22Rv1 (cell line): ENCODE measurements at regions not wholly inside any gene's neighbourhood (a gene's known extent, or its start where the extent isn't known, plus 50 kb on each side); places are given as distances from the start of the nearest gene placed in this dataset.

Source experiments
- H3K27ac ChIP-seq: fragments of 450-650 bp; 2 replicates; pipeline ENCODE4 v1.5.1; 2017
- ZFX ChIP-seq: fragments of 450-650 bp; IDR thresholded peaks from 2 replicates; pipeline ENCODE4 v1.6.1; 2017; ENCODE audit warnings: antibody characterized with exemption, borderline replicate concordance
- TF ChIP-seq, protein P1 (sequence below): fragments of 450-650 bp; IDR thresholded peaks from 2 replicates; pipeline ENCODE4 v1.5.1; 2017; ENCODE audit warnings: mild to moderate bottlenecking

DNA sequence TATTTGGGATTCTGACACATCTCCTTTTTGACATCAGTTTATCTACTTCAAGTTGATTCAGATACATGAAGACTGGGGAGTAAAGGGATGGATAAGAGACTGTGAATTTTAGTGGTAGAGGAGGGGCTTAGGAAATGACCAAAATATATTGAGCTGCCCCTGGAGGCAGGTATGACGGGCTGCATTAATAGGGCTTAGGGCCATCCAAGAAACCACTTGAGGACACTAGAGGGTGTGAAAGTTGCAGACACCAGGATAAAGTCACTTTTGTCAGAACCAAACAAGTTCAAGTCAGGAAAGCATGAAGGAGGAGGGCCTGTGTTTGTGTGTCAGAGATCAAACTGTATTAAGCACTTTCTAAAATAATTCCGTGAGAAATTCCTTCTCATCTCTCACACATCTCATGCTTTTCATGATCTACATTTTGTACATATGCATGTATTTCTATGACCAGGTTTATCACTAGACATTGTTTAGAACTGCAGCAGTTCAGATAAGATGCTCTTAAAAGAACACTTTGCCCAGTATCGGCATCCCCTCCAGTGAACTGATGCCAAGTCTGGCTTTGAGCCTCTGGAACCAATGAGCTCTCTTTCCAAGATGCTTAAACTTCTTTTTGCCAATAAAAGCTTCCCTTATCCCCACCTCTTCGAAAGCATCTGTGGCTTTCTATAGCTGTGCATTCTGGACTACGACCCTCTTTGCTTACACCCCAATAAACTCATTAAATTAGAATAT lies 136.9 kb downstream of the SLC38A1 start:
- no peak for TF ChIP-seq ZFX
- TF ChIP-seq, protein P1, sequence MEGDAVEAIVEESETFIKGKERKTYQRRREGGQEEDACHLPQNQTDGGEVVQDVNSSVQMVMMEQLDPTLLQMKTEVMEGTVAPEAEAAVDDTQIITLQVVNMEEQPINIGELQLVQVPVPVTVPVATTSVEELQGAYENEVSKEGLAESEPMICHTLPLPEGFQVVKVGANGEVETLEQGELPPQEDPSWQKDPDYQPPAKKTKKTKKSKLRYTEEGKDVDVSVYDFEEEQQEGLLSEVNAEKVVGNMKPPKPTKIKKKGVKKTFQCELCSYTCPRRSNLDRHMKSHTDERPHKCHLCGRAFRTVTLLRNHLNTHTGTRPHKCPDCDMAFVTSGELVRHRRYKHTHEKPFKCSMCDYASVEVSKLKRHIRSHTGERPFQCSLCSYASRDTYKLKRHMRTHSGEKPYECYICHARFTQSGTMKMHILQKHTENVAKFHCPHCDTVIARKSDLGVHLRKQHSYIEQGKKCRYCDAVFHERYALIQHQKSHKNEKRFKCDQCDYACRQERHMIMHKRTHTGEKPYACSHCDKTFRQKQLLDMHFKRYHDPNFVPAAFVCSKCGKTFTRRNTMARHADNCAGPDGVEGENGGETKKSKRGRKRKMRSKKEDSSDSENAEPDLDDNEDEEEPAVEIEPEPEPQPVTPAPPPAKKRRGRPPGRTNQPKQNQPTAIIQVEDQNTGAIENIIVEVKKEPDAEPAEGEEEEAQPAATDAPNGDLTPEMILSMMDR = peak; percentile 63
- H3K27ac ChIP-seq = no peak overlapping the region

DNA sequence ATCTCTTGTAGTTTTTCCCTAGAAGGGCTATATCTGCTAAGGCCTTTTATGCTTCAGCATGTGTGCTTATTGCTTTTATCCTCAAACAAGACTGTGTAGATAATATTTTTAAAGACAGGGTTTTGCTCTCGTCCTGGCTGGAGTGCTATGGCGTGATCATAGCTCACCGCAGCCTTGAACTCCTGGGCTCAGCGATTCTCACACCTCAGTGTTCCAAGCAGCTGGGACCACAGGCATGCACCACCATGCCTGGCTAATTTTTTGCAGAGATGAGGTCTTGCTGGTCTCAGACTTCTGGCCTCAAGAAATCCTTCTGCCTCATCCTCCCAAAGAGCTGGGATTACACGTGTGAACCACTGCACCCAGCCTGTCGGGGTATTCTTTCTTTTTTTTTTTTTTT lies 137.3 kb upstream of the SCAF11 start:
- TF ChIP-seq ZFX = no peak
- TF ChIP-seq, protein P1 = no peak
- H3K27ac ChIP-seq = no peak overlapping the region

DNA sequence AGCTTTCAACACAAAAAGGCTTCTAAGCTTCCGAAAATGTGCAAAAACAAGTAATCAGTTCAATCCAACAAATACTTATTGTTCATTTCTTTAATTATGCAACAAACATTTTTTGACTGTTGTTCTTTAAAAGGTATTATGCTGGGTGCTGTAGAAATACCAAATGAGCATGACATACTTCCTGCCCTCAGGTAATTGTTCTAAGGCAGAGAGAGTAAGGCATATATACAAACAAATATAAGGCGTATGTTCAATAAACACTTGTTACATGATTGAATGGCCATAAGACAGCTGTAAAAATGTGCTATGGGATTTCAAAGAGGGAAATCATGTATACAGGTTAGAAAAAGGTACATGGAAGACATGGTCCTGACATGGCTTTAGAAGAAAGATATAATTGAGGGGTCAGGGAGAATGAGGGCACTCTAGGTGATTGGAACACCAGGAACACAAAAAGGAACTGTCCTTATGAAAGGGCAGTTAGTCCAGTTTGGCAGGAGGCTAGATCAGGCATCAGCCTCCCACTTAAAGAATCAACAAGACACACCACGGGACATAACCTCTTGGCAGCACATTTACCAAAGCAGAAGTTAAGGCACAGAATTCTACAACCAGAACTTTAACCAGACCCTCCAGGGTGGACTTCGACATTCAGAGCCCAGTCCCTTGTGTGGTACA lies 135.8 kb upstream of the SCAF11 start:
- peak overlapping the region; percentile 61 for H3K27ac ChIP-seq
- TF ChIP-seq, protein P1 = no peak
- TF ChIP-seq ZFX = no peak

DNA sequence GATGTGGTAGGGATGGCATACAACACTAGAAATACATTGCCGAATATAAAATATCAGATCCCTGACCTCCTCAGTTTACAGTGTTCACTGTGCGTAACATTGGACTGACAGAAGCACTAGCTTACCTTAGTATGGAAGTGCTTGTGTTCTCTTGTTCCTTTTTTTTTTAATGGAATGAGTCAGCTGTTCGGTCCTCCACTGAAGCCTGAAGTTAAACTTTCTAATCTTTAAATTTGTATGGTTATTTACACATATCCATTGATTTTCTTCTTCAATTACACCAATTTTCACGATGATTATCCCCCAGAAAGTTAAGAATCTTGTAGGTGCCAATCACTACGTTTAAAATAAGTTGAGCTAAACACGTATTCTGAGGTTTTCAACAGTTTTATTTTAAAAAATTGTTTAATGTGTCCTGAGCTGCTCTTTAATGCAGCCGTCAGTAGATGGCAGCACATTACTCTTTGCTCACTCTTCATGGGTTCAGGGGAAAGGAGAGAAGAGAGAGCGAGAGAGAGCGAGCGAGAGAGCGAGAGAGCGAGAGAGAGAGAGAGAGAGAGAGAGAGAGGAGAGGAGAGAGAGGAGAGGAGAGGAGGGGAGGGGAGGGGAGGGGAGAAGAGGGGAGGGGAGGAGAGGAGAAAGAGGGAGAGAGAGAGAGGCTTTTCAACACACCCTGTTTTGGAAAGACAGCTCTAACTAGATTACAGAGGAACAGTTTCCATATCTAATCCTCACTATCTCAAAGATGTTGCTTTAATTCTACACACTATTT lies 134.7 kb upstream of the SCAF11 start:
- TF ChIP-seq ZFX = no peak
- TF ChIP-seq, protein P1 = peak; percentile 90
- peak overlapping the region; percentile 61 for H3K27ac ChIP-seq

DNA sequence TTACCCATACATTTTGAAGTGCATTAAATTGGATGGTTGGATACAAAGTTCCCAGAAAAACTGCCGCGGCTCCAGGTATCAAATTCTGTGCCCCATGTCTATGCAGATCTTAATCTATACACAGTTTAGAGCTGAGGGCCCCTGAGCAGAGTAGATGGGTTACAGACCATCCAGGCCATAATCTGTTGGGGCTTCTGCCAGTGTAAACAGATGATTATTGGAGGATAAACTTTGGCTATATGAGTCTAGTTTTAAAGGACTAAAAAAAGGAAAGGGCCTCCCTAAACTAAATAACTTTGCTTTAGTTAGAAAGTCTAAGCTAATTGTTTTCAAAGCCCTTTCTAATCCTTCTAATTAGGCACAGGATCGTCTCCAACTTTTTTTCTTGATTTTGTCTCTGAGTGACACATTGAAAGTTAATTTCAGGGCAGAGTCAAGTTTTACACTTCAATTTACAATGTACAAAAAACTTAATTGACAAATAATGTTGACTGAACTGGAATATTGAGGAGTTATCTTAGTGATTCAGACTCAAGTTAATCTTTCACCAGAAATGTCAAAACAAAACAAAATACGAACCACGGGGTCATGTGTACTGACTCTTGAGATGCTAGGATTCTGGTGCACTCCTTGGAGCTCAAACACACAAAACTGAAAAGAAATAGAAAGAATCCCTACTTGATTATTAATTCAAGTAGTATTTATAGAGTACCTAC lies 133.9 kb upstream of the SCAF11 start:
- peak overlapping the region; percentile 53 for H3K27ac ChIP-seq
- TF ChIP-seq, protein P1 = no peak
- TF ChIP-seq ZFX = no peak

DNA sequence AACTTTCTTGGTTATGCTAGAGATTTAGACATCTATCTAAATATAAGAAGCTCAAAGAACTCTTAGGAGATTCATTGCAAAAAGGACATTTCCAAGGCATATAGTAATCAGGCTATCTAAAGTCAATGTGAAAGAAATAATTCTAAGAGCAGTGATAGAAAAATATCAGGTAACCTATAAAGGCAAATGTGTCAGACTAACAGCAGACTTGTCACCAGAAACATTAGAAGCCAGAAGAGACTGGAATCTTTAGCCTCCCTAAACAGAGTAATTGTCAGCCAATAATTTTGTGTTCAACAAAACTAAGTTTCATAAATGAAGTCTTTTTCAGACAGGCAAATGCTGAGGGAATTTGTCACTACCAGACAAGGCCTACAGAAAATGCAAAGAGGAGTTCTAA lies 122.0 kb upstream of the SCAF11 start:
- H3K27ac ChIP-seq = no peak overlapping the region
- no peak for TF ChIP-seq ZFX
- TF ChIP-seq, protein P1 = no peak
